Breast epithelium (tissue), 3 donors: ENCODE measurements at regions not wholly inside any gene's neighbourhood (a gene's known extent, or its start where the extent isn't known, plus 50 kb on each side); places are given as distances from the start of the nearest gene placed in this dataset.

Source experiments
- CTCF ChIP-seq, 3 donors: fragments of 450-650 bp; IDR thresholded peaks; one replicate each; pipeline ENCODE4 v1.5.1; 2016 to 2017; ENCODE audit warnings: antibody characterized with exemption in 3 of 3, mild to moderate bottlenecking in 3 of 3, moderate library complexity in 3 of 3
- POLR2A ChIP-seq: fragments of 450-650 bp; IDR thresholded peaks from one replicate; pipeline ENCODE4 v1.6.1; 2016; ENCODE audit warnings: antibody characterized with exemption, mild to moderate bottlenecking, moderate library complexity

- TF ChIP-seq CTCF (IDR thresholded peaks at IDR 0.05) (no peak), POLR2A (no peak)
Observed at GRCh38 chr12:126191031-126191891, 1126.0 kb downstream of the AACS start.
